ENCODE measurements at regions not wholly inside any gene's neighbourhood (a gene's known extent, or its start where the extent isn't known, plus 50 kb on each side); places are given as distances from the start of the nearest gene placed in this dataset.

GRCh38 chr3:78519281-78519680 lies 1248.5 kb downstream of the ROBO1 start:
- Histone ChIP-seq H3K9me3 (ENCODE audit: low read length) (no peaks in the 10 kb centered on the region), H3K36me3 (ENCODE audit: insufficient read depth, low read length) (no peaks in the 10 kb centered on the region), H3K27ac (ENCODE audit: low read depth, low read length, poor library complexity, severe bottlenecking) (no peak overlapping the region), H3K4me3 (ENCODE audit: low read depth, low read length, poor library complexity, severe bottlenecking) (no peak overlapping the region), H3K4me1 (ENCODE audit: insufficient read depth, low read length, poor library complexity, severe bottlenecking) (no peaks in the 10 kb centered on the region), H3K4me2 (ENCODE audit: low read length) (no peak overlapping the region), H2AFZ (ENCODE audit: low read length) (no peak overlapping the region), H4K20me1 (ENCODE audit: insufficient read depth, low read length) (no peaks in the 10 kb centered on the region), H3K9me2 (ENCODE audit: insufficient read depth, low read length) (no peaks in the 10 kb centered on the region; the same call in 1 of the 2 replicates), H3K79me2 (ENCODE audit: insufficient read depth, low read depth, low read length) (no peaks in the 10 kb centered on the region)
- POLR2A ChIA-PET, result no interaction called here
- CTCF ChIA-PET (ENCODE audit: unreplicated experiment), result no interaction called here
- intact Hi-C loops (cut with micrococcal nuclease; ENCODE audit: unreplicated experiment), result no loop called here
- TF ChIP-seq EZH2phosphoT487 (IDR thresholded peaks at IDR 0.05; ENCODE audit: borderline replicate concordance, low read depth, low read length), result no peak
- TF ChIP-seq CTCF (conservative IDR thresholded peaks at IDR 0.05; ENCODE audit: low read length), result no peak
- BruUV-seq (replicated peaks), result no TSS peak
- no peak for DNase-seq (ENCODE audit: low spot score)

DNA sequence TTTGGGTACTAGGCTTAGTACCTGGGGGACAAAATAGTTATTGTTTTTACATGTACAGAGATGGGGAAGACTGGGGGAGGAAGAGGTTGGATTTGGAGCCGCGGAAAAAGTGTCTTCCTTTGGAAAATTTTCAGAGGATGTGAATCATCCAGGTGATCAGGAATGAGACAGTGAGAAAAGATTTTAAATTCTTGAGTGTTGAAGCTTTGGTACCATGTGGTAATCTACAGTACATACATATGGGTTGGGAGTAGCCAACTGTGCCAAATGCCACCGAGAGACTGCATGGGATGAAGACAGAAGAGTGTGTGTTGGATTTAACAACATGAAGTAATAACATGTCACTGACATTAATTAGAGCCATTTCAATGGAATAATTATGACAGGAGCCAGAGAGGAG lies 1238.2 kb downstream of the ROBO1 start:
- no peaks in the 10 kb centered on the region for H3K9me3 ChIP-seq (ENCODE audit: low read length)
- H3K9me2 ChIP-seq (ENCODE audit: insufficient read depth, low read length), result no peaks in the 10 kb centered on the region
- H3K4me2 ChIP-seq (ENCODE audit: low read length), result no peak overlapping the region
- ChIA-PET POLR2A (no interaction called here), CTCF (ENCODE audit: unreplicated experiment) (no interaction called here)
- intact Hi-C loops (cut with micrococcal nuclease; ENCODE audit: unreplicated experiment), result no loop called here
- no peak for TF ChIP-seq EZH2phosphoT487 (IDR thresholded peaks at IDR 0.05; ENCODE audit: borderline replicate concordance, low read depth, low read length)
- no peak for TF ChIP-seq CTCF (conservative IDR thresholded peaks at IDR 0.05; ENCODE audit: low read length)
- no peaks in the 10 kb centered on the region for H3K4me1 ChIP-seq (ENCODE audit: insufficient read depth, low read length, poor library complexity, severe bottlenecking)
- H2AFZ ChIP-seq (ENCODE audit: low read length), result no peak overlapping the region
- DNase-seq (ENCODE audit: low spot score), result no peak
- BruUV-seq (replicated peaks), result no TSS peak
- no peaks in the 10 kb centered on the region for H4K20me1 ChIP-seq (ENCODE audit: insufficient read depth, low read length)
- no peaks in the 10 kb centered on the region for H3K79me2 ChIP-seq (ENCODE audit: insufficient read depth, low read depth, low read length)
- no peaks in the 10 kb centered on the region for H3K36me3 ChIP-seq (ENCODE audit: insufficient read depth, low read length)
- no peak overlapping the region for H3K4me3 ChIP-seq (ENCODE audit: low read depth, low read length, poor library complexity, severe bottlenecking)
- H3K27ac ChIP-seq (ENCODE audit: low read depth, low read length, poor library complexity, severe bottlenecking), result no peak overlapping the region

GRCh38 chr3:78540485-78540884 lies 1227.3 kb downstream of the ROBO1 start:
- Histone ChIP-seq H3K9me3 (ENCODE audit: low read length) (no peaks in the 10 kb centered on the region), H4K20me1 (ENCODE audit: insufficient read depth, low read length) (no peaks in the 10 kb centered on the region), H3K4me1 (ENCODE audit: insufficient read depth, low read length, poor library complexity, severe bottlenecking) (no peaks in the 10 kb centered on the region), H3K4me2 (ENCODE audit: low read length) (no peak overlapping the region), H2AFZ (ENCODE audit: low read length) (no peak overlapping the region), H3K4me3 (ENCODE audit: low read depth, low read length, poor library complexity, severe bottlenecking) (no peak overlapping the region), H3K36me3 (ENCODE audit: insufficient read depth, low read length) (no peaks in the 10 kb centered on the region), H3K9me2 (ENCODE audit: insufficient read depth, low read length) (no peaks in the 10 kb centered on the region), H3K79me2 (ENCODE audit: insufficient read depth, low read depth, low read length) (no peaks in the 10 kb centered on the region), H3K27ac (ENCODE audit: low read depth, low read length, poor library complexity, severe bottlenecking) (no peak overlapping the region)
- TF ChIP-seq EZH2phosphoT487 (IDR thresholded peaks at IDR 0.05; ENCODE audit: borderline replicate concordance, low read depth, low read length) (no peak), CTCF (conservative IDR thresholded peaks at IDR 0.05; ENCODE audit: low read length) (no peak)
- ChIA-PET CTCF (ENCODE audit: unreplicated experiment) (no interaction called here), POLR2A (no interaction called here)
- intact Hi-C loops (cut with micrococcal nuclease; ENCODE audit: unreplicated experiment), result no loop called here
- BruUV-seq (replicated peaks), result no TSS peak
- DNase-seq (ENCODE audit: low spot score), result no peak
